SK-N-SH treated with all-trans-retinoic acid at 6 μM for 48 hours (cell line): ENCODE measurements at regions not wholly inside any gene's neighbourhood (a gene's known extent, or its start where the extent isn't known, plus 50 kb on each side); places are given as distances from the start of the nearest gene placed in this dataset.

Experiments used
- ATAC-seq: fragments of 200-7000 bp; cut with Tn5 transposase; 3 replicates; pipeline ENCODE4 v1.9.1; 2020; ENCODE audit warnings: mild to moderate bottlenecking, moderate library complexity
- ARNTL ChIP-seq: fragments of 450-650 bp; formaldehyde crosslinking; IDR thresholded peaks from 2 replicates; pipeline ENCODE4 v1.5.0; 2020; ENCODE audit warnings: low read depth, mild to moderate bottlenecking, moderate library complexity, borderline replicate concordance
- CSDC2 ChIP-seq: fragments of 250-450 bp; sonication (Bioruptor Pico); IDR thresholded peaks from 2 replicates; pipeline ENCODE4 v1.5.0; 2020; ENCODE audit warnings: mild to moderate bottlenecking, moderate library complexity
- ESRRG ChIP-seq: fragments of 250-450 bp; sonication (Bioruptor Pico); IDR thresholded peaks from 2 replicates; pipeline ENCODE4 v1.6.1; 2021; ENCODE audit warnings: mild to moderate bottlenecking
- GLIS3 ChIP-seq: fragments of 250-450 bp; sonication (Bioruptor Pico); IDR thresholded peaks from 2 replicates; pipeline ENCODE4 v1.5.0; 2020; ENCODE audit warnings: mild to moderate bottlenecking, moderate library complexity
- ISL1 ChIP-seq: fragments of 250-450 bp; sonication (Bioruptor Pico); IDR thresholded peaks from 2 replicates; pipeline ENCODE4 v2.1.2; 2022; ENCODE audit warnings: mild to moderate bottlenecking, moderate library complexity
- OSR1 ChIP-seq: fragments of 250-450 bp; sonication (Bioruptor Pico); IDR thresholded peaks from 2 replicates; pipeline ENCODE4 v1.8.0; 2022; ENCODE audit warnings: moderate library complexity, mild to moderate bottlenecking, inconsistent platforms
- PPARA ChIP-seq: fragments of 250-450 bp; sonication (Bioruptor Pico); IDR thresholded peaks from 2 replicates; pipeline ENCODE4 v1.5.0; 2020; ENCODE audit warnings: mild to moderate bottlenecking, borderline replicate concordance
- RARB ChIP-seq: fragments of 250-450 bp; sonication (Bioruptor Pico); IDR thresholded peaks from 2 replicates; pipeline ENCODE4 v1.8.0; 2021; ENCODE audit warnings: mild to moderate bottlenecking, moderate library complexity
- TCF4 ChIP-seq: fragments of 250-450 bp; sonication (Bioruptor Pico); IDR thresholded peaks from 2 replicates; pipeline ENCODE4 v1.8.0; 2021; ENCODE audit warnings: mild to moderate bottlenecking, moderate library complexity, borderline replicate concordance
- TOX ChIP-seq: fragments of 250-450 bp; sonication (Bioruptor Pico); IDR thresholded peaks from 2 replicates; pipeline ENCODE4 v1.8.0; 2021; ENCODE audit warnings: mild to moderate bottlenecking, moderate library complexity, borderline replicate concordance
- ZC3H10 ChIP-seq: fragments of 250-450 bp; sonication (Bioruptor Pico); IDR thresholded peaks from 2 replicates; pipeline ENCODE4 v1.5.1; 2021; ENCODE audit warnings: mild to moderate bottlenecking, moderate library complexity
- ZFP3 ChIP-seq: fragments of 250-450 bp; sonication (Bioruptor Pico); IDR thresholded peaks from 2 replicates; pipeline ENCODE4 v1.5.0; 2020; ENCODE audit warnings: mild to moderate bottlenecking, moderate library complexity
- ZFP30 ChIP-seq: fragments of 450-650 bp; formaldehyde crosslinking; IDR thresholded peaks from 2 replicates; pipeline ENCODE4 v1.5.0; 2022; ENCODE audit warnings: mild to moderate bottlenecking, moderate library complexity
- ZNF565 ChIP-seq: fragments of 450-650 bp; formaldehyde crosslinking; conservative IDR thresholded peaks from 2 replicates; pipeline ENCODE4 v1.5.0; 2020; ENCODE audit warnings: low read depth, mild to moderate bottlenecking, moderate library complexity
- ZNF70 ChIP-seq: fragments of 450-650 bp; formaldehyde crosslinking; IDR thresholded peaks from 2 replicates; pipeline ENCODE4 v1.5.0; 2020; ENCODE audit warnings: mild to moderate bottlenecking, moderate library complexity
- ZNF8 ChIP-seq: fragments of 450-650 bp; formaldehyde crosslinking; IDR thresholded peaks from 2 replicates; pipeline ENCODE4 v1.5.0; 2020; ENCODE audit warnings: mild to moderate bottlenecking, moderate library complexity
- TF ChIP-seq, protein P1 (sequence below): fragments of 250-450 bp; sonication (Bioruptor Pico); IDR thresholded peaks from 2 replicates; pipeline ENCODE4 v1.5.1; 2021; ENCODE audit warnings: mild to moderate bottlenecking, moderate library complexity
- TF ChIP-seq, protein P2 (sequence below): fragments of 250-450 bp; sonication (Bioruptor Pico); IDR thresholded peaks from 2 replicates; pipeline ENCODE4 v1.8.0; 2020; ENCODE audit warnings: mild to moderate bottlenecking, moderate library complexity, borderline replicate concordance
- TF ChIP-seq, protein P3 (sequence below): fragments of 250-450 bp; sonication (Bioruptor Pico); IDR thresholded peaks from 2 replicates; pipeline ENCODE4 v1.5.1; 2020; ENCODE audit warnings: low read depth, mild to moderate bottlenecking, moderate library complexity
- TF ChIP-seq, protein P4 (sequence below): fragments of 250-450 bp; sonication (Bioruptor Pico); IDR thresholded peaks from 2 replicates; pipeline ENCODE4 v1.5.0; 2020; ENCODE audit warnings: mild to moderate bottlenecking, moderate library complexity
- TF ChIP-seq, protein P5 (sequence below): fragments of 250-450 bp; sonication (Bioruptor Pico); IDR thresholded peaks from 2 replicates; pipeline ENCODE4 v1.8.0; 2021; ENCODE audit warnings: low read depth, mild to moderate bottlenecking, moderate library complexity, borderline replicate concordance

DNA sequence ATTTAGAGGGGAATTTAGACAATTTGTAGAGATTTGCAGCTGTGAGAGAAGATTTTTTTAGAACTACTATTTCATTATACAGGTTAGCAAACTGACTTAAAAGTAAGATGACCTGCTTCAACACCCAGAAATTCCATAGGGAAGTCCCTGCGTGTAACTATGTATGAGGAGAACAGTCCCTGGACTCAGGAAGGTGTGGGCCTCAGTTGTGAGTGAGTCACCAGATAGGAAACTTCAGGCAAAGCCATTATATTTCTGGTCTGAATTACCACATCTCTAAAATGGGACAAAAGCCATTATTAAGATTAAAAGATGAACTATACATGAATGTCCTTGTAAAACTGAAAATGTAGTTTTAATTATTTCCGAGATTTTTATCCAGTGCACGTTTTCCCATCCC lies 488.3 kb upstream of the GOLIM4 start:
- no peak for ATAC-seq
- TF ChIP-seq, protein P1, sequence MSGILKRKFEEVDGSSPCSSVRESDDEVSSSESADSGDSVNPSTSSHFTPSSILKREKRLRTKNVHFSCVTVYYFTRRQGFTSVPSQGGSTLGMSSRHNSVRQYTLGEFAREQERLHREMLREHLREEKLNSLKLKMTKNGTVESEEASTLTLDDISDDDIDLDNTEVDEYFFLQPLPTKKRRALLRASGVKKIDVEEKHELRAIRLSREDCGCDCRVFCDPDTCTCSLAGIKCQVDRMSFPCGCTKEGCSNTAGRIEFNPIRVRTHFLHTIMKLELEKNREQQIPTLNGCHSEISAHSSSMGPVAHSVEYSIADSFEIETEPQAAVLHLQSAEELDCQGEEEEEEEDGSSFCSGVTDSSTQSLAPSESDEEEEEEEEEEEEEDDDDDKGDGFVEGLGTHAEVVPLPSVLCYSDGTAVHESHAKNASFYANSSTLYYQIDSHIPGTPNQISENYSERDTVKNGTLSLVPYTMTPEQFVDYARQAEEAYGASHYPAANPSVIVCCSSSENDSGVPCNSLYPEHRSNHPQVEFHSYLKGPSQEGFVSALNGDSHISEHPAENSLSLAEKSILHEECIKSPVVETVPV (CRISPR knock-in tag), result no peak
- TF ChIP-seq GLIS3 (CRISPR knock-in tag), result no peak
- TF ChIP-seq ARNTL (CRISPR knock-in tag), result no peak
- TF ChIP-seq ESRRG (CRISPR knock-in tag), result no peak
- TF ChIP-seq, protein P2, sequence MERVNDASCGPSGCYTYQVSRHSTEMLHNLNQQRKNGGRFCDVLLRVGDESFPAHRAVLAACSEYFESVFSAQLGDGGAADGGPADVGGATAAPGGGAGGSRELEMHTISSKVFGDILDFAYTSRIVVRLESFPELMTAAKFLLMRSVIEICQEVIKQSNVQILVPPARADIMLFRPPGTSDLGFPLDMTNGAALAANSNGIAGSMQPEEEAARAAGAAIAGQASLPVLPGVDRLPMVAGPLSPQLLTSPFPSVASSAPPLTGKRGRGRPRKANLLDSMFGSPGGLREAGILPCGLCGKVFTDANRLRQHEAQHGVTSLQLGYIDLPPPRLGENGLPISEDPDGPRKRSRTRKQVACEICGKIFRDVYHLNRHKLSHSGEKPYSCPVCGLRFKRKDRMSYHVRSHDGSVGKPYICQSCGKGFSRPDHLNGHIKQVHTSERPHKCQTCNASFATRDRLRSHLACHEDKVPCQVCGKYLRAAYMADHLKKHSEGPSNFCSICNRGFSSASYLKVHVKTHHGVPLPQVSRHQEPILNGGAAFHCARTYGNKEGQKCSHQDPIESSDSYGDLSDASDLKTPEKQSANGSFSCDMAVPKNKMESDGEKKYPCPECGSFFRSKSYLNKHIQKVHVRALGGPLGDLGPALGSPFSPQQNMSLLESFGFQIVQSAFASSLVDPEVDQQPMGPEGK (CRISPR knock-in tag), result no peak
- TF ChIP-seq, all 23 proteins: peak for 0

- no peak for ATAC-seq
These were observed 486.8 kb upstream of the GOLIM4 start for GRCh38 chr3:168582503-168582902.

DNA sequence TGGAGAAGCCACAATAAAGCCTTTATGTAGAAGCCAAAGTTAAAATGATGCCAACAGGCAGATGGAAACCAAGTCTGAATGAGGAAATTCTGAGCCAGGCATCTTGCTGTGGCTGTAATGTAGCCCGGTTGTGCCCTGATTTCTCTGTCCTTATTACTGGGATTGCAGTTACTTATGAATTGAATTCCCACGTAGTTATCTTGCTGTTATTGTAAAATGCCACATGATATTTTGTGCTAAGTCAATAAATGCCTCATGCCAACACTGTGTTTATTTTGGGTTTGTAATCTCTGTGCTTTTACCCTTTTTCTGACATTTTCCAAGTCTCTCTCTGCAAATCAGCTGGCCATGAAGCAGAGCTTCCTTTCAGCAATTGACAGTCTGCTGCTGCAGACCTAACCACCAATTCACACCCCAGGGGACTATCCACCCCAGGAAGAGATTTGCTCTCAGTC lies 486.1 kb upstream of the GOLIM4 start:
- no peak for ATAC-seq
- TF ChIP-seq ZNF8 (CRISPR knock-in tag), result no peak
- TF ChIP-seq, protein P1 (CRISPR knock-in tag), result no peak
- no peak for TF ChIP-seq OSR1 (CRISPR knock-in tag)
- TF ChIP-seq ESRRG (CRISPR knock-in tag), result no peak
- TF ChIP-seq, protein P2 (CRISPR knock-in tag), result no peak
- TF ChIP-seq, all 23 proteins: peak for 0

More at GRCh38 chr3:168582503-168582902, 486.8 kb upstream of the GOLIM4 start:
- TF ChIP-seq ZNF70 (CRISPR knock-in tag), result no peak
- TF ChIP-seq ZNF8 (CRISPR knock-in tag), result no peak
- TF ChIP-seq ZFP30, result no peak
- TF ChIP-seq ZNF565, result no peak
- no peak for TF ChIP-seq ARNTL (CRISPR knock-in tag)
- no peak for TF ChIP-seq OSR1 (CRISPR knock-in tag)

GRCh38 chr3:168579010-168579409 lies 483.3 kb upstream of the GOLIM4 start:
- TF ChIP-seq ZNF8 (CRISPR knock-in tag) (no peak), RARB (no peak)
- no peak for ATAC-seq

DNA sequence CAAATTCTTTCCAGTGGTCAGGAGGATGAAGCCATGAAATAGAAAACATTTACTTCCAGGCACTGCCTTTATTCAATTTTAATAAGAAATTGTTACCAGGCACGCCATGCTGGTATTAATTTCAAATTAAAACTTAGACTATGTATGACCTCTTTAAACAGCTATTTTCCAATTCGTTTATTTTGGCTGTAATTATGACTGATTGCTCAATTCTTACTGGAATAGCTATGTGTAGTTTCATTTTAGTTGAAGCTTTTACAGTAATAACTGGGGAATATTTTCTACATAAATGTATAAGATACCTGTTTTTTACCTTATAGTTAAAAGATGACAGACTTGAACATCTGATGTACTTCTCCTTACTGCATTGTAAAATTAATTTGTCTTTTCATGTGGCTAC lies 480.0 kb upstream of the GOLIM4 start:
- ATAC-seq, result no peak
- TF ChIP-seq GLIS3 (CRISPR knock-in tag), result no peak
- TF ChIP-seq ZNF70 (CRISPR knock-in tag), result no peak
- TF ChIP-seq, protein P3, sequence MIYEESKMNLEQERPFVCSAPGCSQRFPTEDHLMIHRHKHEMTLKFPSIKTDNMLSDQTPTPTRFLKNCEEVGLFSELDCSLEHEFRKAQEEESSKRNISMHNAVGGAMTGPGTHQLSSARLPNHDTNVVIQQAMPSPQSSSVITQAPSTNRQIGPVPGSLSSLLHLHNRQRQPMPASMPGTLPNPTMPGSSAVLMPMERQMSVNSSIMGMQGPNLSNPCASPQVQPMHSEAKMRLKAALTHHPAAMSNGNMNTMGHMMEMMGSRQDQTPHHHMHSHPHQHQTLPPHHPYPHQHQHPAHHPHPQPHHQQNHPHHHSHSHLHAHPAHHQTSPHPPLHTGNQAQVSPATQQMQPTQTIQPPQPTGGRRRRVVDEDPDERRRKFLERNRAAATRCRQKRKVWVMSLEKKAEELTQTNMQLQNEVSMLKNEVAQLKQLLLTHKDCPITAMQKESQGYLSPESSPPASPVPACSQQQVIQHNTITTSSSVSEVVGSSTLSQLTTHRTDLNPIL, result no peak
- TF ChIP-seq CSDC2 (CRISPR knock-in tag), result no peak
- TF ChIP-seq ZNF8 (CRISPR knock-in tag), result no peak
- no peak for TF ChIP-seq OSR1 (CRISPR knock-in tag)
- no peak for TF ChIP-seq TCF4 (CRISPR knock-in tag)
- TF ChIP-seq, protein P4, sequence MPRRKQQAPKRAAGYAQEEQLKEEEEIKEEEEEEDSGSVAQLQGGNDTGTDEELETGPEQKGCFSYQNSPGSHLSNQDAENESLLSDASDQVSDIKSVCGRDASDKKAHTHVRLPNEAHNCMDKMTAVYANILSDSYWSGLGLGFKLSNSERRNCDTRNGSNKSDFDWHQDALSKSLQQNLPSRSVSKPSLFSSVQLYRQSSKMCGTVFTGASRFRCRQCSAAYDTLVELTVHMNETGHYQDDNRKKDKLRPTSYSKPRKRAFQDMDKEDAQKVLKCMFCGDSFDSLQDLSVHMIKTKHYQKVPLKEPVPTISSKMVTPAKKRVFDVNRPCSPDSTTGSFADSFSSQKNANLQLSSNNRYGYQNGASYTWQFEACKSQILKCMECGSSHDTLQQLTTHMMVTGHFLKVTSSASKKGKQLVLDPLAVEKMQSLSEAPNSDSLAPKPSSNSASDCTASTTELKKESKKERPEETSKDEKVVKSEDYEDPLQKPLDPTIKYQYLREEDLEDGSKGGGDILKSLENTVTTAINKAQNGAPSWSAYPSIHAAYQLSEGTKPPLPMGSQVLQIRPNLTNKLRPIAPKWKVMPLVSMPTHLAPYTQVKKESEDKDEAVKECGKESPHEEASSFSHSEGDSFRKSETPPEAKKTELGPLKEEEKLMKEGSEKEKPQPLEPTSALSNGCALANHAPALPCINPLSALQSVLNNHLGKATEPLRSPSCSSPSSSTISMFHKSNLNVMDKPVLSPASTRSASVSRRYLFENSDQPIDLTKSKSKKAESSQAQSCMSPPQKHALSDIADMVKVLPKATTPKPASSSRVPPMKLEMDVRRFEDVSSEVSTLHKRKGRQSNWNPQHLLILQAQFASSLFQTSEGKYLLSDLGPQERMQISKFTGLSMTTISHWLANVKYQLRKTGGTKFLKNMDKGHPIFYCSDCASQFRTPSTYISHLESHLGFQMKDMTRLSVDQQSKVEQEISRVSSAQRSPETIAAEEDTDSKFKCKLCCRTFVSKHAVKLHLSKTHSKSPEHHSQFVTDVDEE (CRISPR knock-in tag), result no peak
- no peak for TF ChIP-seq ISL1 (CRISPR knock-in tag)
- TF ChIP-seq ZFP3 (CRISPR knock-in tag), result no peak
- no peak for TF ChIP-seq RARB
- no peak for TF ChIP-seq ZNF565
- TF ChIP-seq PPARA, result no peak
- TF ChIP-seq ZC3H10 (CRISPR knock-in tag), result no peak
- TF ChIP-seq TOX, result no peak
- TF ChIP-seq, protein P5, sequence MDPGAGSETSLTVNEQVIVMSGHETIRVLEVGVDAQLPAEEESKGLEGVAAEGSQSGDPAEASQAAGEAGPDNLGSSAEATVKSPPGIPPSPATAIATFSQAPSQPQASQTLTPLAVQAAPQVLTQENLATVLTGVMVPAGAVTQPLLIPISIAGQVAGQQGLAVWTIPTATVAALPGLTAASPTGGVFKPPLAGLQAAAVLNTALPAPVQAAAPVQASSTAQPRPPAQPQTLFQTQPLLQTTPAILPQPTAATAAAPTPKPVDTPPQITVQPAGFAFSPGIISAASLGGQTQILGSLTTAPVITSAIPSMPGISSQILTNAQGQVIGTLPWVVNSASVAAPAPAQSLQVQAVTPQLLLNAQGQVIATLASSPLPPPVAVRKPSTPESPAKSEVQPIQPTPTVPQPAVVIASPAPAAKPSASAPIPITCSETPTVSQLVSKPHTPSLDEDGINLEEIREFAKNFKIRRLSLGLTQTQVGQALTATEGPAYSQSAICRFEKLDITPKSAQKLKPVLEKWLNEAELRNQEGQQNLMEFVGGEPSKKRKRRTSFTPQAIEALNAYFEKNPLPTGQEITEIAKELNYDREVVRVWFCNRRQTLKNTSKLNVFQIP (CRISPR knock-in tag), result no peak
